ENCODE measurements at regions not wholly inside any gene's neighbourhood (a gene's known extent, or its start where the extent isn't known, plus 50 kb on each side); places are given as distances from the start of the nearest gene placed in this dataset.
"Not testable (repeated sequence)": the region's sequence is repeated elsewhere in the genome, so short reads cannot be mapped to it uniquely, and the experiment has no call there.

DNA sequence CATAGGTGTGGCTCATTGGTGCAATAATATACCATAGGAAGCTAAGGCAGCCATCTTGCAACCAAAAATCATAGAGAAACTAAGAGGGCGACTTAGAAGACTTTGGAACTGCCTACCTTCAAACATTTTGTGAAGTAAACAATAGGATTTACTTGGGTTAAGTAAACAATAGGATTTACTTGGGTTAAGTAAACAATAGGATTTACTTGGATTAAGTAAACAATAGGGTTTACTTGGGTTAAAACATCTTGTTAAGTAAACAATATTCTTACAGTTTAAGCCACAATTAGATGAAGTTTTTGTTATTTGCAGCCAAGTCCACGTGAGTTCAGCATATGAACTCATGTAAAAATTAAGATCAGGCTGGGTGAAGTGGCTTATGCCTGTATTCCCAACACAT lies 722.4 kb upstream of the AUTS2 start:
- no peak for DNase-seq

DNA sequence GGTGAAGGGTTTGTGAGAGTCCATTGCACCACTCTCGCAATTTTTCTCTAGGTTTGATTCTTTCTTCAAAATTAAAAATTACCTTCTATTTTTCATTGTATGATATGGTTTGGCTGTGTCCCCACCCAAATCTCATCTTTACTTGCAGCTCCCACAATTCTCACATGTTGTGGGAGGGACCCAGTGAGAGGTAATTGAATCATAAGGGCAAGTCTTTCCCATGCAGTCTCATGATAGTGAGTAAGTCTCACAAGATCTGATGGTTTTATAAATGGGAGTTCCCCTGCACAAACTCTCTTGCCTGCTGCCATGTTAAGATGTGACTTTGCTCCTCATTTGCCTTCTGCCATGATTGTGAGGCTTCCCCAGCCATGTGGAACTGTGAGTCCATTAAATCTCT lies 711.2 kb upstream of the AUTS2 start:
- not testable (repeated sequence) for DNase-seq

DNA sequence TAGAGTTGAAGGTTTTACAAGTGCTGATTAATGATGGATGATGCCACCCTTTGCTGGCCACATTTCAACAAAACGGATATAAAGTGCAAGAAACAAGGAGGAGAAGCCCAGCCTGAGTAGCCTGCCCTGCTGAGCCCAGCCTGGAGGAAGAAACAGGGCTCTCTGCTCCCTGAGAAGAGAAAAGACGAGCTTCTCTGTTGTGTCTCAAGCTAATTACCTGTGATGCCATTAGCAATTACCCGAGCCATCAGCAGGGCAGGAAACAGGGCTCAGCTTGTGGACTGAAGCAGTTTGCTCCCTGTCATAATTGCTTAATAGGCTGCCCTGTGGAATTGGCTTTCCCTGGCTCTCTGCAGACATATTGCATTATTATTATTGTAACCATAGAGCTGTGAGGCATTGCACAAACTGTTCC lies 709.3 kb upstream of the AUTS2 start:
- DNase-seq: no peak

DNA sequence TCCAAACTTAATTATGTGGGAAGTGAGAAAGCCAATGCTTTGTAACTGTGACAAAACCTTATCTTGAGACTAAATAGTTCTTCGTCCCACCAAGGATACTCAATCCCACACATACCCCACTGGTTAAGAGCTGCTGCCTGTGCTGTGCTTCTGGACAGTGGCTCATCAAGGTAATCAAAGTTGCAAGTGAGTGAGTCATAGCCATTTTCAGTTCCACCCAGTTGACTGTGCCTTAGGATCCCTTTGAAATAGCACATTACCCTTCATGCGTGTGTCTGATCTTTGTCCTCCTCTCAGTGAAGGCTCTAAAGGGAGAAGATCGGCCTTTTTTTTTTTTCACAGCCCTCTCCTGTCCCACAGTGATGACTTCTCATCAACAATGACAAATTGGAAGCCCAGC lies 706.0 kb upstream of the AUTS2 start:
- DNase-seq: no peak

GRCh38 chr7:68893411-68893810 lies 704.9 kb upstream of the AUTS2 start:
- DNase-seq: no peak

DNA sequence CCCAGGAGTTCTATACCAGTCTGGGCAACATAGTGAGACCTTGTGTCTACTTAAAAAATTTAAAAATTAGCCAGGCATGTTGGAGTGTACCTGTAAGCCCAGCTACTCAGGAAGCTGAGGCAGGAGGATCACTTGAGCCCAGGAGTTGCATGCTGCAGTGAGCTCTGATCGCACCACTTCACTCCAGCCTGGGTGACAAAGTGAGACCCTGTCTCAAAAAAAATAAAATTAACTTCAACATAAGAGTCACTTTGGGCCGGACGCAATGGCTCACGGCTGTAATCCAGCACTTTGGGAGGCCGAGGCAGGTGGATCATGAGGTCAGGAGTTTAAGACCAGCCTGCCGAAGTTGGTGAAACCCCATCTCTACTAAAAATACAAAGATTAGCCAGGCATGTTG lies 699.1 kb upstream of the AUTS2 start:
- not testable (repeated sequence) for DNase-seq

DNA sequence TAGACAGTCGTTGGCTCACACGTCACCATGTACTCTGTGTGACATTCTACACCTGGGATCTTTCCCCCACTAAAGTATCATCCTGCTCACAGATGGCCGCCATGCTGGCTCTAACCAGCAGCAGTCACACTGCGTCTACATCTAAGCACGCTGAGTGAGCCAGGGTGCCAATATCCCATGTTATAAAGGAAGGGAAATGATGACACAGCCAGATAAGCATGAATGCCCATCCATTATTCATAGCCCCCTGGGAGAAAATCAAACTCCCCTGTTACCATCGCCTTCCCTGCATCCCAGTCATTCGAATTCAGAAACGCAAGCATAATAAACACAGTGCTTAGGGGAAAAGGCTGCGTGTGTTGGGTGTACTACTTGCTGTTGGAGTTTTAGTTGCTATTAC lies 698.2 kb upstream of the AUTS2 start:
- no peak for DNase-seq

GRCh38 chr7:68904630-68905029 lies 693.6 kb upstream of the AUTS2 start:
- no peak for DNase-seq

GRCh38 chr7:68911754-68912153 lies 686.5 kb upstream of the AUTS2 start:
- DNase-seq: no peak

GRCh38 chr7:68914006-68914405 lies 684.3 kb upstream of the AUTS2 start:
- DNase-seq: no peak

- no peak for DNase-seq
These were observed 681.1 kb upstream of the AUTS2 start for GRCh38 chr7:68917041-68917651.

GRCh38 chr7:68918621-68919020 lies 679.7 kb upstream of the AUTS2 start:
- DNase-seq: no peak

DNA sequence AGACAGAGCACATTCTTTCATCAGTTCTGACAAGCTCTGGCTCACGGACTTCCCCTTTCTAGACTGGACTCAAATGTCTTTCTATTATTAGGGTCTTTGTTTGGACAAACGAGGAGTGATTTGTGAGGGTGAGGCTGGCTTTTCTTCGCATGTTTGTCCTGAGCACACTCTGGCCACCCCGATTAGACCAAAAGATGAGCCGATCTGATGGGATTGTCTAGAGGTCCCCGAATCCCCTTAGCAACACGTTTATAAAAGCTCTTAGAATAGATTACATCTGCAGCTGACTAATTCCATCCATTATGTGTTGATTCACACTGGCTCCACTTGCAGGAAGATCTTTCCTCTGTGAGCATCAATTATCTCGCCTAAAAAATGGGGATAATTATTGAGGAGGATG lies 675.4 kb upstream of the AUTS2 start:
- DNase-seq: no peak

- no peak for DNase-seq
These were observed 673.0 kb upstream of the AUTS2 start for GRCh38 chr7:68925241-68925640.

GRCh38 chr7:68929781-68930261 lies 668.5 kb upstream of the AUTS2 start:
- DNase-seq: no peak

DNA sequence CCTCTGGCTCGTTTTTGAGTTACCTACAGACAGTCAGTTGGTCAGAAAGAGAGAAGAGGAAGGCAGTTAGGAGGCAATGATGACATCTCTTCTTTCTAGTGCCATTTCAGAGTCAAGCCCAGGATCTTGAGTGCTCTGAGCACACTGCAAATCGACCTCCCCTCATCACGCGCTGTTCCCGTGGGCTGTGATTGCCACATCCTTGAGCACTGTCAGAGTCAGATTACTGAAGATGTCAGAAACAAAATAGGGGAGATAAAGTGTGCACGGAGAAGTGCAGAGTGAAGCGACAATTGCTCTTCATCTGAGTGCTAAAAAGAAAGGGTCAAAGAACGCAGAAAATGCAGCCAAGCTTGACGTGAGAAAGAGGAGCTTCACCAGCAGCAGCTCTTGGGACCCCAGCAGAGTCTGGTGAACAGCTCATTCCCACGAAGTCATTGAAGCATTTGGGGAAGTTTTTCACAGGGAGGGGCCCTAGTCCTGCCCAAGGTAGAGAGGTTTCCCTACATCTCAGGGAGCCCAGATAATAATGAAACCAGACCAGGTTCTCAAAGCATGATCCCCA lies 661.7 kb upstream of the AUTS2 start:
- DNase-seq: no peak

GRCh38 chr7:68938151-68938550 lies 660.1 kb upstream of the AUTS2 start:
- no peak for DNase-seq

DNA sequence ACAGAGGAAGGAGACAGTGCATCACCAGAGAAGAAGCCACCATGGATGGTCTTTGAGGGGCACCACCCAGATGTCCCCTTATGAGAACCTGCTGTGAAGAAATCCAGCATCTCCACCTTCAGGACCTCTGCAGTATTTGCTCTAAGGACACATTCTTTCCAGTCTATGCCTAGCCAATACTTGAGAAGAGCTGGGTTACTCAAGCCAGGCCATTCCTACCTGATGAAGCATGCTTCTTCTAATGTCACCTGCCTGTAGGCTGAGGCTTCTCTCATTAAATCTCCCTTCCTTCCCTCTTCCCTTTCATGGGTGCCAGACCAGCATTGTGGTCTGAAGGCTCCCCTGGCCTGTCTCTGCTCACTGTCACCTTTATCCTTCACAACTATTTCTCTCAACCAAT lies 654.5 kb upstream of the AUTS2 start:
- DNase-seq: no peak

GRCh38 chr7:68955656-68956055 lies 642.6 kb upstream of the AUTS2 start:
- no peak for DNase-seq

DNA sequence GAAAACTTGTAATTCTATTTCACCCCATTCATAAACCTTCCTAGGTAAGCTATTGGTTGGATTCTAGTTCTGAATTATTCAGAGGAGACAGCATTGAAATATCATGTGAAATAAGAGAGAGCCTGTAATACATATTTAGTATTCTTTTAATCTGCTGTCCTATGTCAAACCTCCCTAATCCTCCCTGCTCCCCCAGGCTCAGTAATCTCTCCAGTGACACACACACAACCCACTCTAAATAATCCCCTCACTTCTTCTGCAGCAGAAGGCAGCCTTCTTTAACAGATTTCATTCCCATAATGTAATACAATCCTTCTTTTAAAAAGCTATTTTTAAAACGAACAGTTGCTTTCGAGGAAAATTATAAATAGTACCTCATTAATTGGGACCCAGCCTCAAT lies 639.7 kb upstream of the AUTS2 start:
- no peak for DNase-seq

- DNase-seq: no peak
These were observed 634.7 kb upstream of the AUTS2 start for GRCh38 chr7:68963552-68963951.

- no peak for DNase-seq
These were observed 634.2 kb upstream of the AUTS2 start for GRCh38 chr7:68964060-68964459.

DNA sequence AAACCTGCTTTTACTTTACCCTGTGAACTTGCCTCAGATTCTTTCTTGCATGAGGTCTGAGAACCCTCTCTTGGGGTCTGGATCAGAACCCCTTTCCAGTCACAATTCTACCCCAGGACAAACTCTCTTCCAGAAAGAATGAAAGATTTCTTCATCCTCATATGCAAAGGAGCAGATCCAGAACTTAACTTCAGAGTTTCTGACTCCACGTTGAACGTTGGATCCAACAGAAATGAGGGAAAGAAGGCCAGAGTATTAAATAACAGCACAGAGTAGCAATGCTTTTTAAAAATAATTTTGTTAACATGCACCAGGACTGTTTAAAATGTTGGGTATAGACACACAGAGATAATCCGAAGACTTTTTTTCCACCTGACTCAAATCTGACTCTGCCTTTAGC lies 632.9 kb upstream of the AUTS2 start:
- DNase-seq: no peak

- no peak for DNase-seq
These were observed 630.7 kb upstream of the AUTS2 start for GRCh38 chr7:68967598-68967997.

GRCh38 chr7:68969571-68969970 lies 628.7 kb upstream of the AUTS2 start:
- no peak for DNase-seq

Data from stimulated activated CD4-positive, alpha-beta T cell treated with anti-CD3 and anti-CD28 coated beads, Interleukin-1b, Interleukin-23, amount 100 ng/mL, for 48 hours (primary cell).